ENCODE measurements at regions not wholly inside any gene's neighbourhood (a gene's known extent, or its start where the extent isn't known, plus 50 kb on each side); places are given as distances from the start of the nearest gene placed in this dataset.
A peak's percentile ranks its signal among the peaks of the same experiment; 100 is the strongest.

DNA sequence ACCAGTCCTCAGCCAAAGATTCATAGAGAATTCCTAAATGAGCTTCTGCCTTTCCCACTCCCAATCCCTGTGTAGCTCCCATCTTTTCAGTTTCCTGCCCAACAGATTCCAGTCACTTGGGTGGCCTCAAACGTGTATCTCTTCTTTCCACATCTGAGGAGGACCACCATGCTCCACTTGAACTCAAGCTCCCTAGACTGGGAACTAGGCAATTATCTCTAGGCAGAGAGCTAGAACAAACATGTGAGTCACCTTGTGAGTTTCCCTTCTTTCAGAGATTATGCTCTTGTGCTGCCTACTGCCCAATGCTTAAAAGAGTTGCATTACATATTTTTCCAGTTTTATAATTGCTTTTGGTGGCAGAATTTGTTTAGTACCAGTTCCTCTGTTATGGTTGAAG, 178.0 kb downstream of the MDFIC start (continued):
- TF ChIP-seq, protein P1, sequence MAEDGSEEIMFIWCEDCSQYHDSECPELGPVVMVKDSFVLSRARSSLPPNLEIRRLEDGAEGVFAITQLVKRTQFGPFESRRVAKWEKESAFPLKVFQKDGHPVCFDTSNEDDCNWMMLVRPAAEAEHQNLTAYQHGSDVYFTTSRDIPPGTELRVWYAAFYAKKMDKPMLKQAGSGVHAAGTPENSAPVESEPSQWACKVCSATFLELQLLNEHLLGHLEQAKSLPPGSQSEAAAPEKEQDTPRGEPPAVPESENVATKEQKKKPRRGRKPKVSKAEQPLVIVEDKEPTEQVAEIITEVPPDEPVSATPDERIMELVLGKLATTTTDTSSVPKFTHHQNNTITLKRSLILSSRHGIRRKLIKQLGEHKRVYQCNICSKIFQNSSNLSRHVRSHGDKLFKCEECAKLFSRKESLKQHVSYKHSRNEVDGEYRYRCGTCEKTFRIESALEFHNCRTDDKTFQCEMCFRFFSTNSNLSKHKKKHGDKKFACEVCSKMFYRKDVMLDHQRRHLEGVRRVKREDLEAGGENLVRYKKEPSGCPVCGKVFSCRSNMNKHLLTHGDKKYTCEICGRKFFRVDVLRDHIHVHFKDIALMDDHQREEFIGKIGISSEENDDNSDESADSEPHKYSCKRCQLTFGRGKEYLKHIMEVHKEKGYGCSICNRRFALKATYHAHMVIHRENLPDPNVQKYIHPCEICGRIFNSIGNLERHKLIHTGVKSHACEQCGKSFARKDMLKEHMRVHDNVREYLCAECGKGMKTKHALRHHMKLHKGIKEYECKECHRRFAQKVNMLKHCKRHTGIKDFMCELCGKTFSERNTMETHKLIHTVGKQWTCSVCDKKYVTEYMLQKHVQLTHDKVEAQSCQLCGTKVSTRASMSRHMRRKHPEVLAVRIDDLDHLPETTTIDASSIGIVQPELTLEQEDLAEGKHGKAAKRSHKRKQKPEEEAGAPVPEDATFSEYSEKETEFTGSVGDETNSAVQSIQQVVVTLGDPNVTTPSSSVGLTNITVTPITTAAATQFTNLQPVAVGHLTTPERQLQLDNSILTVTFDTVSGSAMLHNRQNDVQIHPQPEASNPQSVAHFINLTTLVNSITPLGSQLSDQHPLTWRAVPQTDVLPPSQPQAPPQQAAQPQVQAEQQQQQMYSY (CRISPR knock-in tag; IDR thresholded peaks at IDR 0.05): no peak
- no peak for TF ChIP-seq TCF12 (IDR thresholded peaks at IDR 0.05; ENCODE audit: low read depth, low read length)
- TF ChIP-seq NRF1 (conservative IDR thresholded peaks at IDR 0.05; ENCODE audit: low read depth, low read length): no peak
- no peak for TF ChIP-seq CHD1 (IDR thresholded peaks at IDR 0.05; ENCODE audit: low read depth, low read length)
- no peak for TF ChIP-seq SMARCA5 (IDR thresholded peaks at IDR 0.05)
- TF ChIP-seq HDAC6 (IDR thresholded peaks at IDR 0.05; ENCODE audit: unreplicated experiment): no peak

DNA sequence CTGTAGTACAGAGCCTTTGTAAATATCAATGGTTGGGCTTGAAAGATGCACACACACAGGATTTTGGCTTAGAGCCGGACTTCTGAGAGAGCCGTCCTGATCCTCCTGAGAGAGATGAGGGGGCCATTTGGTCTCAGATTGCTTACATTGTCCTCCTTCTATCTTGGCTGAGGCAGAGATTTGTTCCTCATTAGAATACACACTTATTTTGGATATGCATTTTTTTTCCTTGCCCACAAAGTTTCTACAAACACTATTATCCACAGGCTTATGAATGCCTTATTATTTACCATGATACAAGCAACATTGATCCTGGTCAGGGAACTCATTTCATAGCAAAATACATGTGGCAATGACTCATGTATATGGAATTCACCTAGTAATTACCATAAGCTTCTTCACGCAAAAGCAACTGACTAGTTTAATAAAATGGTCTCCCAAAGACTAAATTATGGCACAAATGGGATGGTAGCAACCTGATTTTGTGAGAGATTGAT, 175.3 kb downstream of the MDFIC start:
- 39% methylated on average over 3 of the region's 3 CpGs for WGBS (ENCODE audit: insufficient coverage, insufficient replicate concordance, low lambda C conversion rate, missing lambda C conversion rate)
- in situ Hi-C loops (cut with MboI) (no loop called here), intact Hi-C loops (cut with micrococcal nuclease; ENCODE audit: unreplicated experiment) (no loop called here)
- DNase-seq (ENCODE audit: low read depth, low spot score) (no peak), ATAC-seq (peak; percentile 32; the same call in 2 of the 3 replicates), FAIRE-seq (no peak)
- ChIA-PET SMC1A (ENCODE audit: uncharacterized antibody, unreplicated experiment) (no interaction called here), CTCF (interaction anchor here (1.0 to 1.3 kb wide), 3 partner anchors 10 to 158 kb away, joined by 3 to 4 read pairs (median 3); no protein-coding TSS in a partner anchor), POLR2A (no interaction called here), RAD21 (ENCODE audit: unreplicated experiment) (no interaction called here)
- no peaks in the 10 kb centered on the region for H3K27me3 ChIP-seq (replicated peaks in 1 of 2; ENCODE audit: control insufficient read depth in 2 of 2, insufficient read depth in 2 of 2, low read length in 1 of 2)
- H3K4me2 ChIP-seq (ENCODE audit: control insufficient read depth, insufficient read depth): no peak overlapping the region
- H3K4me1 ChIP-seq (ENCODE audit: control insufficient read depth, insufficient read depth, low read length): no peaks in the 10 kb centered on the region
- TF ChIP-seq SUZ12 (IDR thresholded peaks at IDR 0.05; ENCODE audit: unreplicated experiment): no peak
- no peak for TF ChIP-seq NFXL1 (IDR thresholded peaks at IDR 0.05; ENCODE audit: borderline replicate concordance)
- no peak overlapping the region for H3K27ac ChIP-seq (ENCODE audit: control insufficient read depth, insufficient read depth)
- H3K9ac ChIP-seq (ENCODE audit: control insufficient read depth, insufficient read depth, low read length): no peak overlapping the region
- H3K79me2 ChIP-seq (ENCODE audit: control insufficient read depth, insufficient read depth, low read length): no peaks in the 10 kb centered on the region
- H3K4me3 ChIP-seq: no peak overlapping the region
- H3K36me3 ChIP-seq (ENCODE audit: control insufficient read depth in 2 of 2, insufficient read depth in 2 of 2, low read length in 1 of 2): no peaks in the 10 kb centered on the region
- no peaks in the 10 kb centered on the region for H4K20me1 ChIP-seq (ENCODE audit: control insufficient read depth, insufficient read depth)
- H3K9me3 ChIP-seq (replicated peaks; ENCODE audit: control insufficient read depth, insufficient read depth, low read length): no peaks in the 10 kb centered on the region
- BruUV-seq (replicated peaks): no TSS peak
- H2AFZ ChIP-seq (ENCODE audit: control insufficient read depth, low read depth, low read length): peak overlapping the region; percentile 33
